SIG-M5 treated with dmso at 0.1 percent for 504 hours (cell line): ENCODE measurements at regions not wholly inside any gene's neighbourhood (a gene's known extent, or its start where the extent isn't known, plus 50 kb on each side); places are given as distances from the start of the nearest gene placed in this dataset.
"Not testable (repeated sequence)": the region's sequence is repeated elsewhere in the genome, so short reads cannot be mapped to it uniquely, and the experiment has no call there.

Experiments used
- DNase-seq: peaks from one replicate; lab custom pipeline; 2025; ENCODE audit not compliant: unreplicated experiment; lab: John Stamatoyannopoulos, UW

DNA sequence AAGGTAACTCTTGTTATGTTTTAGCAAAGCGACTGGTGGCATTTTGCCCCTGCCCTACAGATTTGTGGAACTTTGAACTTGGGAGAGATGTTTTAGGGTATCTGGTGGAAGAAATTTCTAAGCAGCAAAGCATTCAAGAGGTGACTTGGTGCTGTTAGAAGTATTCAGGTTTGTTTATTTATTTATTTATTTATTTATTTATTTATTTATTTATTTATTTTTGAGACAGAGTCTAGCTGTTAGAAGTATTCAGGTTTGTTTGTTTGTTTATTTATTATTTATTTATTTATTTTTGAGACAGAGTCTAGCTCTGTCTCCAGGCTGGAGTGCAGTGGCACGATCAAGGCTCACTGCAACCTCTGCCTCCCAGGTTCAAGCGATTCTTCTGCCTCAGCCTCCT lies 89.8 kb upstream of the DDHD1 start:
- DNase-seq, result not testable (repeated sequence)

DNA sequence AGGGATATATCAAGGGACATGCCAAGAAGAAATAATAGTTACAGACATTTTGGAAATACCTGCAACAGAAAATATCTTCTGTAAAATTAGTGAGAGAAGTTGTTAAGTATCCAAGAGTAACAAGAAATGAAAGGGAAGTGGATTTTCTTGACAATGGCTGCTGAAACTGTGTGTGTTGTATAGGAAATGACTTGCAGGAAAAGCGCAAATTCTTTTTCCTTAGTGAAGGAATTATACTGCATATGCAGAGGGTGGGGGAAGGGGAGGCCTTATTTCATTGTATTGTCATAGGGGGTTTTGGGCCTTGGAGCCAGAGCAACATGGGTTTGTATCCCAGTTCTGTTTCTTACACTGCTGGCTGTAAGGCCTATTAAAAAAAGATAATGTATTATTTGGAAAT lies 84.4 kb upstream of the DDHD1 start:
- DNase-seq, result no peak

DNA sequence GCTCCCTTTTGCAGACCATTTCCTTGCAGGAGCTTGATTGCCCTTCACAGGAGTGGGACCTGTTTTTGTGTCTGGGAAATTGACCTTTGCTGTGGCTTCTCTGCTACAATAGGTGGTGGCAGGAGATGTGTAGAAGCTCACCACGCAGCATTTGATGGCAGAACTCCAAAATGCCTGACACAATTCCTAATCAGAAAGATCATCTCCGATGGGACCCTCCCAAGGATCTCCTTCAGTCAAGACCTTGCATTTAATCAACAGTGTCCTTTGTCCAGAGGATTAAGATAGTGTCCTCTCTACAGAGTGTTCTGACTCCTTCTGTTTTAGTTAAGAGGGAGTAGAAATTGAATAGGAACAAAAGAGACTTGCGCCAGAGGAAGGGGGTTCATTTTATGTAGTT lies 83.6 kb upstream of the DDHD1 start:
- DNase-seq, result no peak

DNA sequence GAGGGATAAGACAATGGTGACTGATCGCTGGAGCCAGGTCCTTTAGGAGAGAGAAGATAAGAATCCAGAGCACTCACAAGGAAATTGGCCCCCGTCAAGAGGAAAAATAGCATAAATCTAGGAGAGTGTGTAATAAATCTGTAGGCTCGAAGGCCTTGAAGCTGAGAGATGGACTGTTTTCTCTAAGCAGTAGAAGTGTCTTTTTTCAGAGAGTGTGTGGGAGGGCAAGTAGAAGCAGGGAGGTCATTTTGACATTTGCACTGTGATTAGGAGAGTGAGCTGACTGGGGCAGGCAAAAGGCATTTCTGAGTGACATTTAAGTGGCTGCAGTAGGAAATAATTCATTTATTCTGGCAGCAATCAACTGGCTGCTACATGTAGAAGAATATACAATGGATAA lies 78.0 kb upstream of the DDHD1 start:
- DNase-seq, result no peak

DNA sequence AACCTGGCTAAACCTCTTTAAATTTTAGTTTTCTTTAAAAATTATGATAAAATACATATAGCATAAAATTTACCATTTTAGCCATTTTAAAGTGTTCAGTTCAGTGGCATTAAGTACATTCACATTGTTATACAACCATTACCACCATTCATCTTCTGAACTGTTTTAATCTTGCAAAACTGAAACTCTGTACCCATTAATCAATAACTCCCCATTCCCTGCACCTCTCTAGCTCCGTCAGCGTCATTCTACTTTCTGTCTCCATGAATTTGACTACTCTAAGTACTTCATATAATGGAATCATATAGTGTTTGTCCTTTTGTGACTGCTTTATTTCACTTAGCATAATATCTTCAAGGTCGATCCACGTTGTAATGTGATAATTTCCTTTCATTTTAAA lies 75.8 kb upstream of the DDHD1 start:
- no peak for DNase-seq

DNA sequence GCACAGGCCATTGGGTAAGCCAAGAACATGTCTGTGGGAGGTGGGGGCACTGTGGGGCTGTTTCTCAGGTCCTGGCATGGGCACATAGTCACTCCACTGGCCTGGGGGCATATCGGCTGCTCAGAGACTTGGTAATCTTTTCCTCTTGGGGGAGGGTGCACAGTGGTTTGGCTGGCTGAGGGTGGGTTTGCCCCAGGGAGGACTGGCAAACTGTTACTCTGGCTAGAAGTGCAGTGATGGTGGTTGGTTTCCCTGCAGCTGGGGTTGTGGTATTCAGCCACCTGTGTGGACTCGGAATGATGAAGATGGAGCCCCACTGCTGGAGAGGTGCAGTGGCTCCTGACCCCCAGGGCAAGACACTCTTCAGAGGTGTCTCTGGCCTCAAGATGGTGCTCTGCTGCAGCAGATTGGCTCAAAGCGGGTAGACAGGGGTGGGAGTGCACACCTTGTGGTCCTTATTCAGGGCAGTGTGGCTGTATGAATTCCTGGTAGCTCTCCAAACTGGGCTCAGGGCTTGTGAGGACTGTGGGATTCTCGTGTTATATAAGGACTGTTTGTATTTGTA lies 74.1 kb upstream of the DDHD1 start:
- no peak for DNase-seq

DNA sequence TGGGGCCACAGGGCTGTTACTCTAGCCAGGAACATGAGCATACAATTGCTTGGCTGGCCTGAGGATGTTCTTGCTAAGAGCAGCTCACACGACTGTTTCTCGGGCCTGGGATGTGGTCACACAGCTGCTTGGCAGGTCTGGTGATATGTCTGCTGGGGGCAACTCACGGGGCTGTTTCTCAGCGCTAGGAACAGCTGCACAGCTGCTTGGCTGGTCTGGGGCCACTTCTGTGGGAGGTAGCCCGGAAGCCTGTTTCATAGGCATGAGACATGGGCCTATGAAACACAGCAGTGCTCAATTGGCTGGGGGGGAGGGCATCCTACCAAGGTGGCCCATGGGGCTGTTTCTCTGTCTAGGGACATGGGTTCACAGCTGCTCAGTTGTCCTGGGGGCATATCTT lies 73.4 kb upstream of the DDHD1 start:
- no peak for DNase-seq

DNA sequence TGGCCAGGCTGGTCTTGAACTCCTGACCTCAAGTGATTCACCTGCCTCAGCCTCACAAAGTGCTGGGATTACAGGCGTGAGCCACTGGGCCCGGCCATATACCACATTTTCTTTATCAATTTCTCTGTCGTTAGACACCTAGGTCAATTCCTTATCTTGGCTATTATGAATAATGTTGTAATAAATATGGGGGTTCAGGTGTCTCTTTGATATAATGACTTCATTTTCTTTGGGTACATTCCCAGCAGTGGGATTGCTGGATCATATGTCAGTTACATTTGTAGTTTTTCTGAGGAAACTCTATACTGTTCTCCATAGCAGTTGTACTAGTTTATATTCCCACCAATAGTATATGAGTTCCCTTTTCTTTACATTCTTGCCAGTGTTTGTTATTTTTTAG lies 67.8 kb upstream of the DDHD1 start:
- no peak for DNase-seq

DNA sequence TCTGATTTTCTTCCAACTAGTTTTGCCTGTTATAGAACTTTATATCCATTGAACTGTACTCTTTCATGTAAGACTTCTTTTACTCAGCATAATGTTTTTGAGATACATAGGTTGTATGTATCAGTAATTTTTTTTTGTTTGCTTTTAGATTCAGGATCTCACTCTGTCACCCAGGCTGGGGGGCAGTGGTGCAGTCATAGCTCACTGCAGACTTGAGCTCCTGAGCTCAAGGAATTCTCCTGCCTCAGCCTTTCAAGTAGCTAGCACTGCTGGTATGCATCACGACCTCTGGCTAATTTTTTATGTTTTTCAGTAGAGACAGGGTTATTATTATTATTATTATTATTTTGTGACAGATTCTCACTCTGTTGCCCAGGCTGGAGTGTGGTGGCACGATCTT lies 65.0 kb upstream of the DDHD1 start:
- DNase-seq, result no peak

DNA sequence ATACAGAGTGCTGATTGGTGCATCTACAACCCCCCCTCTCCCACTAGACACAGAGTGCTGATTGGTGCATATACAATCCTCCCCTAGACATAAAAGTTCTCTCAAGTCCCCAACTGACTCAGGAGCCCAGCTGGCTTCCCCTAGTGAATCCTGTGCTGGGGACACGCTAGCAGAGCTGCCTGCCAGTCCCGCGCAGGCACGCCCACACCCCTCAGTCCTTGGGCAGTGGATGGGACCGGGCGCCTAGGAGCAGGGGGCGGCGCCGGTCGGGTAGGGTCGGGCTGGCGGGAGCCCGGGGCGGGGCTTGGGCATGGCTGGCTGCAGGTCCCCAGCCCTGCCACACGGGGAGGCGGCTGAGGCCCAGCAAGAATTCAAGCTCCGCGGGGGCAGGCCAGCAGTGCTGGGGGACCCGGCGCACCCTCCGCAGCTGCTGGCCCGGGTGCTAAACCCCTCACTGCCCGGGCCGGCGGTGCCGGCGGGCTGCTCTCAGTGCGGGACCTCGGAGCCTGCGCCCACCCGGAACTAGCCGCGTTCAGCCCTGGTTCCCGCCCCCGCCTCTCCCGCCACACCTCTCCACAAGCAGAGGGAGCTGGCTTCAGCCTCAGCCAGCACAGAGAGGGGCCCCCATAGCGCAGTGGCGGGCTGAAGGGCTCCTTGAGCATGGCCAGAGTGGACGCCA lies 64.3 kb upstream of the DDHD1 start:
- peak; percentile 72 for DNase-seq

DNA sequence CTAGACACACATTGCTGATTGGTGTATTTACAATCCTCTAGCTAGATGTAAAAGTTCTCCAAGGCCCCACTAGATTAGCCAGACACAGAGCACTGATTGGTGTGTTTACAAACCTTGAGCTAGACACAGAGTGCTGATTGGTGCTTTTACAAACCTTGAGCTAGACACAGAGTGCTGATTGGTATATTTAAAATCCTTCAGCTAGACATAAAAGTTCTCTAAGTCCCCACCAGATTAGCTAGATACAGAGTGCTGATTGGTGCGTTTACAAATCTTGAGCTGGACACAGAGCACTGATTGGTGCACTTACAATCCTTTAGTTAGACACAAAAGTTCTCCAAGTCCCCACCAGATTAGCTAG lies 63.8 kb upstream of the DDHD1 start:
- DNase-seq, result not testable (repeated sequence)

DNA sequence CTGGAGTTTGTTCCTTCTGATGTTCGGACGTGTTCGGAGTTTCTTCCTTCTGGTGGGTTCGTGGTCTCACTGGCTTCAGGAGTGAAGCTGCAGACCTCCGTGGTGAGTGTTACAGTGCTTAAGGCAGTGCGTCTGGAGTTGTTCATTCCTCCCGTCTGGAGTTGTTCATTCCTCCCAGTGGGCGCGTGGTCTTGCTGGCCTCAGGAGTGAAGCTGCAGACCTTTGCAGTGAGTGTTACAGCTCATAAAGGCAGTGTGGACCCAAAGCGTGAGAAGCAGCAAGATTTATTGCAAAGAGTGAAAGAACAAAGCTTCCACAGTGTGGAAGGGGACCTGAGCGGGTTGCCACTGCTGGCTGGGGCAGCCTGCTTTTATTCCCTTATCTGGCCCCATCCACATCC lies 63.4 kb upstream of the DDHD1 start:
- DNase-seq, result not testable (repeated sequence)

DNA sequence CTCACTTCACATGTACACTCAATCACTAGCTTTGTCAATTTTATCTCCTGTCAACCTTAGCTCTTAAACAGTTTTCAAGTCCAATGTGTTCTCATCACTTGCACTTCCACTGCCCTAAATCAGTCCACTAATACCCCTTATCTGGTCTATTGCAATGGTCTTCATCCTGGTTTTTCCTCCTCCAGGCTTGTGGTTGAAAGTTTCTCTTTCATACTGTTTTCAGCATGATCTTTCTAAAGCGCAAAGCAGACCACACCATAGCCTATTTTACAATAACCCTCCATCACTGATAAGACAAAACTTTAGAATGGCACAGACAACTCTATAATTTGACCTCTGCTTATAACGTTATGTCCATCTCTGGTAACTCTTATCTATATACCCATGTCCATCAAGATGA lies 62.0 kb upstream of the DDHD1 start:
- DNase-seq, result no peak

DNA sequence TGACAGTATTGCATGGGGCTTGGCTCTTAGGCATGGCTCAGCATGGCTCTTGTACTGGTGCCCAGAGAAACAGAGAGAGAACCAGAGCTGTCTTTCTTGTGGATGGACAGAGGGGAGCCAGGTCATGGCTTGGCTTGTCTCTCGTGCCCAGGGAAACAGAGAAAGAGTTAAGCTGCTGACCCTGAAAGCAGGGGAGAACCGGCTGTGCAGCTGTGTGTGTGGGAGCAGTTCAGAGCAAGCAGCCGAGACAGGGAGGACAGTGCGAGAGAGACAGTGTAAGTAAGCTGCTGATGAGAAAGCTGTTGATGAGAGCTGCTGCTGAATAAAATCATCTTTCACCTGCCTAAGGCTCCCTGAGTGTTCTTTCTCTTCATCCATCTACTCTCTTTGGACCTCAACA lies 61.3 kb upstream of the DDHD1 start:
- DNase-seq, result no peak

DNA sequence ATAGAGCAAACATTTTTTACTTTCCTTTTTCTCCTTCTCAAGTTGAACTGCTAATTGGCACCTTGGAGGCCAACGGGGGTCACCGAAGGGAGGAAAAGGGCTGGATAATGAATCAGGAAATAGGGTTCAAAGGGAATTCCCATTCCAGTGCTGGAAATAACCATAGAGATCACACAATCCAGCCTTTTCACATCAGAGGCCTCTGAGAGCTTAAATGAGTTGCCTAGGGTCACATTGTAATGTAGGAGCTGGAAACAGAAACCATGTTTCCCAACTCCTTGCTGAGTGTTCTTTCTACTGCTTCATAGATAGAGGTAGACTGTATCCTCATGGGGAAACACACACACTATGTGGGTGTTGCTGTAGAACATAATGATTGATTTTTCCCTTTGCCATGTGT lies 60.6 kb upstream of the DDHD1 start:
- DNase-seq, result no peak

DNA sequence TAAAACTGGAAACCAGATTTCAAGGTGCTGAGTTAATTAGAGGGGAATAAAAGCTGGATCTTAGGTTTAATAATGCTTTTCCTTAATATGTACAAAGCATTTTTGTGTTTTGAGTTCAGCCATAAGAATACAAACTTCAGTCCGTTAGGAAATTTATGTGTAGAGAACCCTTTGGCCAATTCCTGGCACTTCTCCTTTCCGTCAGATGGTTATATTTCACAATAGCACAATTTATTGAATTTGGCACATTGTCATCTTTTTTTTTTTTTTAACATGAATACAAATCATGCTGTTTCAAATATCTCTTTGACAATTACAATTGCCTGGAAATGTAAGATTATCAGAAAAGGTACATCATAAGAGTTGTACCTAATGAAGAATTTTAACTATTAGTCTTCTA lies 56.2 kb upstream of the DDHD1 start:
- DNase-seq, result peak; percentile 44
